Cardiac muscle cell (in vitro differentiated cells and primary cell): ENCODE measurements at regions not wholly inside any gene's neighbourhood (a gene's known extent, or its start where the extent isn't known, plus 50 kb on each side); places are given as distances from the start of the nearest gene placed in this dataset.

Experiments
- DNase-seq, 2 donors: peaks; one replicate each; pipeline versions ENCODE4 v3.0.0 to v3.0.0-alpha.2; 2010 to 2017; ENCODE audit warnings: low read depth in 1 of 2, low spot score in 1 of 2
- H3K27ac ChIP-seq: fragments of 200-600 bp; sonication (generic); 2 replicates; pipeline ENCODE4 v1.5.1; 2016
- H3K27me3 ChIP-seq: fragments of 200-600 bp; sonication (generic); 2 replicates; pipeline ENCODE4 v1.6.0; 2016; ENCODE audit warnings: control low read depth
- H3K36me3 ChIP-seq: fragments of 200-600 bp; sonication (generic); 2 replicates; pipeline ENCODE4 v1.5.1; 2016; ENCODE audit warnings: control low read depth
- H3K4me1 ChIP-seq: fragments of 200-600 bp; sonication (generic); 2 replicates; pipeline ENCODE4 v1.8.1; 2017; ENCODE audit warnings: low read depth, mild to moderate bottlenecking, mixed run types
- H3K4me3 ChIP-seq: fragments of 200-600 bp; sonication (generic); 2 replicates; pipeline ENCODE4 v1.5.1; 2016; ENCODE audit warnings: mild to moderate bottlenecking
- H3K9me3 ChIP-seq: fragments of 200-600 bp; sonication (generic); 2 replicates; pipeline ENCODE4 v1.5.1; 2017; ENCODE audit warnings: low read depth, mild to moderate bottlenecking, control low read depth
- CTCF ChIP-seq: IDR thresholded peaks from 2 replicates; pipeline ENCODE4 v1.5.1; 2012; ENCODE audit warnings: low read depth, mild to moderate bottlenecking, low read length

GRCh38 chr11:109300211-109300610 lies 121.8 kb upstream of the C11orf87 start:
- no peaks in the 10 kb centered on the region for H3K36me3 ChIP-seq
- no peak for TF ChIP-seq CTCF
- DNase-seq, result no peak
- no peaks in the 10 kb centered on the region for H3K27me3 ChIP-seq
- H3K4me3 ChIP-seq, result no peak overlapping the region
- no peaks in the 10 kb centered on the region for H3K4me1 ChIP-seq
- H3K9me3 ChIP-seq, result no peaks in the 10 kb centered on the region
- H3K27ac ChIP-seq, result no peak overlapping the region

DNA sequence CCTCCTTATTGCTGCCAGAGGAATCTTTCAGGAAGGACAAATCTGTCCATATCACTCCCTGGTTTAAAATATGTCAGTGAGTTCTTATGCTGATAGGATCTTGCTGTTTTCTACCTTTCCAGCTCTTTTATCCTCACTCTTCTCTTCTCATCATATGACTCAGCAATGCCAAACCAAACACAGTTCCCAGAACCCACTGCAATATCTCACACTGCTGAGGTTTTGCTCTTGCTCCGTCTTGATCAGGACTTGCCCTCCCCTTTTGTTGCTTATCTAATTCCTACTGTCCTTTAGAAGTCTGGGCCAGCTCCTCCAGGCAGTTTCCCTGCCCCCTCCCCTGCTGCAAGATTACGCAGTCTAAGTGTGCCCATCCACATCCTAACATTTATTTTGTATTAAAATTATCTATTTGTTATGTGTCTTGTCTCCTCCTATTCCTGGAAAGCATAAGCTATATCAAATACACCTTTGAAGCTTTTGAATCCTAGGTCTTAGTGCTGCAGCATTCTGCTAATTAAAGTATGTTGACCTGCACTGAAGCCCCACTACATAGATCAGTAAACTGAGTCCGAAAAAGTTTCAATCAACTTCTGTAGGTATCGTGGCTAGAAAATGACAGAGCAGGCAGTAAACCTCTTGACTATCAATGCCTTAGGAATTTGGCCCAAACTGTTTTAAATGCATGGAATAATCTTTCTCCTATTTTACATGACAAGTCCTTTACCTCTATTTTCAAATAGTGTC lies 119.2 kb upstream of the C11orf87 start:
- no peaks in the 10 kb centered on the region for H3K9me3 ChIP-seq
- TF ChIP-seq CTCF, result no peak
- DNase-seq, result no peak
- no peaks in the 10 kb centered on the region for H3K36me3 ChIP-seq
- H3K27me3 ChIP-seq, result no peaks in the 10 kb centered on the region
- H3K4me3 ChIP-seq, result no peak overlapping the region
- no peak overlapping the region for H3K27ac ChIP-seq
- H3K4me1 ChIP-seq, result no peaks in the 10 kb centered on the region

DNA sequence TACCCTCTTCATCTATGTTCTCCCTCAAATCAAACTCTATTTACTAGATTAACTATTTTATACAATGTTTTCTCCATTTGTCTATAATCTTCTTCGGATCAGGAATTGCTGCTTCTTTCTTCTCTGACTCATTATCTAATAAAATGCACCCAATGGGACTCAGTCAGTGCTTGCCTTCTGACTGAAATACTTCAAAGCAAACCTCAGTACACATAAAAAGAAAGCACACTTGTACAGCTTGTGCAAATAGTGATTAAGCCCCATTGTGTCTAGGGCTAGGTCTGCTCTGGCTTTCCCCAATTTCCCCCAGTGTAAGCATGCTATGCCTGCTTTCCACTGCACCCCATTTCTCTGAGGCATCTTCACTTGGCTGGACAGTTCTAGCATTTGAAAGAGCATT lies 118.6 kb upstream of the C11orf87 start:
- Histone ChIP-seq H3K27ac (no peak overlapping the region), H3K36me3 (no peaks in the 10 kb centered on the region), H3K4me3 (no peak overlapping the region), H3K4me1 (no peaks in the 10 kb centered on the region), H3K9me3 (no peaks in the 10 kb centered on the region), H3K27me3 (no peaks in the 10 kb centered on the region)
- no peak for DNase-seq
- TF ChIP-seq CTCF, result no peak

DNA sequence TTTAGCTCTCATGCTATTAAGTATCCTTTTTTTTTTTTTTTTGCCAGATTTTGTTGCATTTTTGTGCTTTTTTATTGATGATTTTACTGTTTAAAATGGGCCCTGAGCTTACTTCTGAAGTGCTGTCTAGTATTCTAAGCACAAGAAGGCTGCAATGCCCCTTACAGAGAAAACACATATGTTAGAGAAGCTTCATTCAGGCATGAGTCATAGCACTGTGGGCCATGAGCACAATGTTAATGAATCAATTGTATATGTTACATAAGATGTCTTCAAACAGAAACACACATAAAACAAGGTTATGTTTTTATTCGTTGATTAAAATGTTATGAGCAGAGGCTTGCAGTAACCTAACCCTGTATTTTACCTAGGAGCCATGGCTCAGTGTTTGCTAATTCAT lies 117.8 kb upstream of the C11orf87 start:
- H3K27me3 ChIP-seq, result no peaks in the 10 kb centered on the region
- TF ChIP-seq CTCF, result no peak
- no peaks in the 10 kb centered on the region for H3K4me1 ChIP-seq
- no peak overlapping the region for H3K27ac ChIP-seq
- no peaks in the 10 kb centered on the region for H3K9me3 ChIP-seq
- no peak overlapping the region for H3K4me3 ChIP-seq
- DNase-seq, result peak in 1 of 2 donors; percentile 13
- H3K36me3 ChIP-seq, result no peaks in the 10 kb centered on the region

GRCh38 chr11:109305009-109305408 lies 117.0 kb upstream of the C11orf87 start:
- H3K27me3 ChIP-seq, result no peaks in the 10 kb centered on the region
- H3K4me3 ChIP-seq, result no peak overlapping the region
- H3K36me3 ChIP-seq, result no peaks in the 10 kb centered on the region
- H3K9me3 ChIP-seq, result no peaks in the 10 kb centered on the region
- no peaks in the 10 kb centered on the region for H3K4me1 ChIP-seq
- no peak overlapping the region for H3K27ac ChIP-seq
- DNase-seq, result no peak
- no peak for TF ChIP-seq CTCF
